ENCODE measurements at regions not wholly inside any gene's neighbourhood (a gene's known extent, or its start where the extent isn't known, plus 50 kb on each side); places are given as distances from the start of the nearest gene placed in this dataset.

DNA sequence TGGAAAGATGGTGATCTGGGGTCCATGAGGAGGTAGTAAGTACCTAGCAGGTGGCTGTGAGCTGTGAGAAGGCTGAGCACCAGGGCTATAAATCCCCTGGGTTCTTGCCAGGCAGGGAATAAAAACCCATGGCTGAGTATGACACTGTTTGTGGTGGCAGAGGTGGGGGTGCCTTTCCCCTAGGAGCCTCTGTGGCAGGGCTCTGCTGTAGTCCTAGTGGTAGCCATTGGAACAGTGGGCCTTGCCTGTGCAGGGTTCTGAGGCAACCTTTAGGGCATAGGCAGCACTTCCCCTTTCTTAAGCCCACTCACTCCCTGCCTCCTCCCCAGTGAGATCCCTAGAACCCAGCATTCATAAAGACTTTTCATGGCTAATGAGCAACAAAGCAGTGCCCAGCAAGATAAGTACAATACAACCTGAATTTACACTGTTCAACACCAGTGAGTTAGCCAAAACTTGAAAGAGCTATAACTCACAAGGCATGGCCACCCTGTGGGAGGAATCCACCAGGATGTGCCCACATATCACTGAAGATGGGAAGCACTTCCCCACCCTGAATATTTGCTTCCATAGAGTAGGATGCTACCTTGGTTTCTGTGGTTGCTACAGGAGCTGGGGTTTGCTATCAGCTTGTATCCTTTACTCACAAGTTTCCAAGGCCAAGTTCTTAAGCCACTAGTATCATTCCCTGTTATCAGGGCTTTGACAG is 100.9 kb upstream of the NEUROD1 start:
- TF ChIP-seq POLR2A (IDR thresholded peaks at IDR 0.05; ENCODE audit: low read depth, low read length) (no peak), POU2F2 (IDR thresholded peaks at IDR 0.05; ENCODE audit: low read depth, low read length) (no peak), POLR2AphosphoS5 (IDR thresholded peaks at IDR 0.05; ENCODE audit: low read depth, low read length) (no peak), TAF1 (IDR thresholded peaks at IDR 0.05; ENCODE audit: low read depth, low read length) (no peak), SPI1 (IDR thresholded peaks at IDR 0.05; ENCODE audit: low read depth, low read length) (peak; percentile 79)

Measured in GM12891 (cell line).